Smooth muscle cell (in vitro differentiated cells): ENCODE measurements at regions not wholly inside any gene's neighbourhood (a gene's known extent, or its start where the extent isn't known, plus 50 kb on each side); places are given as distances from the start of the nearest gene placed in this dataset.

Experiments used
- DNase-seq: peaks from one replicate; lab custom pipeline; 2025; ENCODE audit not compliant: unreplicated experiment; lab: John Stamatoyannopoulos, UW
- H2AFZ ChIP-seq: fragments of 200-600 bp; sonication (generic); 2 replicates; pipeline ENCODE4 v1.6.0; 2016; ENCODE audit warnings: antibody characterized with exemption, low read depth, mild to moderate bottlenecking
- H3F3A ChIP-seq: fragments of 200-600 bp; sonication (generic); 2 replicates; pipeline ENCODE4 v1.6.0; 2017; ENCODE audit warnings: antibody characterized with exemption, low read depth
- H3K27ac ChIP-seq: fragments of 200-600 bp; sonication (generic); 2 replicates; pipeline ENCODE4 v1.5.1; 2016; ENCODE audit warnings: low read depth, mild to moderate bottlenecking
- H3K27me3 ChIP-seq: fragments of 200-600 bp; sonication (generic); 2 replicates; pipeline ENCODE4 v1.6.1; 2016; ENCODE audit warnings: low read depth, mild to moderate bottlenecking
- H3K36me3 ChIP-seq: fragments of 200-600 bp; sonication (generic); 2 replicates; pipeline ENCODE4 v1.5.1; 2016; ENCODE audit warnings: low read depth
- H3K4me1 ChIP-seq: fragments of 200-600 bp; sonication (generic); 2 replicates; pipeline ENCODE4 v1.5.1; 2016; ENCODE audit warnings: low read depth
- H3K4me2 ChIP-seq: fragments of 200-600 bp; sonication (generic); 2 replicates; pipeline ENCODE4 v1.6.0; 2016; ENCODE audit warnings: mild to moderate bottlenecking
- H3K4me3 ChIP-seq: fragments of 200-600 bp; sonication (generic); 2 replicates; pipeline ENCODE4 v1.5.1; 2016; ENCODE audit warnings: mild to moderate bottlenecking
- H3K79me2 ChIP-seq: fragments of 200-600 bp; sonication (generic); 2 replicates; pipeline ENCODE4 v1.6.0; 2016; ENCODE audit warnings: low read depth, mild to moderate bottlenecking
- H3K9ac ChIP-seq: fragments of 200-600 bp; sonication (generic); 2 replicates; pipeline ENCODE4 v1.6.0; 2016; ENCODE audit warnings: low read depth
- H3K9me3 ChIP-seq: fragments of 200-600 bp; sonication (generic); replicated peaks from 2 replicates; pipeline ENCODE4 v1.5.1; 2016; ENCODE audit warnings: low read depth
- H4K20me1 ChIP-seq: fragments of 200-600 bp; sonication (generic); 2 replicates; pipeline ENCODE4 v1.6.0; 2016; ENCODE audit warnings: low read depth
- CTCF ChIP-seq: fragments of 200-600 bp; sonication (generic); IDR thresholded peaks from 2 replicates; pipeline ENCODE4 v1.5.1; 2017; ENCODE audit warnings: borderline replicate concordance, mild to moderate bottlenecking, antibody characterized with exemption; ENCODE audit not compliant: insufficient read depth, poor library complexity, severe bottlenecking
- WGBS: methylation state at CpG from one replicate; pipeline ENCODE4 v1.1.7; 2016; ENCODE audit warnings: low lambda C conversion rate; 5-methylcytosine and 5-hydroxymethylcytosine counted together

GRCh38 chr6:76247527-76247926 lies 175.1 kb upstream of the IMPG1 start:
- H3K36me3 ChIP-seq, result no peaks in the 10 kb centered on the region
- H3K4me2 ChIP-seq, result no peak overlapping the region
- no peaks in the 10 kb centered on the region for H3K27me3 ChIP-seq
- no peak overlapping the region for H3K27ac ChIP-seq
- WGBS, result 16% methylated on average over 2 of the region's 2 CpGs
- H3K9ac ChIP-seq, result no peak overlapping the region
- no peak overlapping the region for H2AFZ ChIP-seq
- peaks cover 17% of the 10 kb centered on the region for H3K4me1 ChIP-seq
- DNase-seq, result no peak
- H3K9me3 ChIP-seq, result no peaks in the 10 kb centered on the region
- no peaks in the 10 kb centered on the region for H3F3A ChIP-seq
- H4K20me1 ChIP-seq, result no peaks in the 10 kb centered on the region
- no peaks in the 10 kb centered on the region for H3K79me2 ChIP-seq
- no peak overlapping the region for H3K4me3 ChIP-seq
- no peak for TF ChIP-seq CTCF

- Histone ChIP-seq H3K9me3 (no peaks in the 10 kb centered on the region), H3F3A (no peaks in the 10 kb centered on the region), H3K9ac (no peak overlapping the region), H2AFZ (no peak overlapping the region), H3K4me1 (no peaks in the 10 kb centered on the region), H3K4me3 (no peak overlapping the region), H3K4me2 (no peak overlapping the region), H4K20me1 (no peaks in the 10 kb centered on the region), H3K27me3 (no peaks in the 10 kb centered on the region), H3K79me2 (no peaks in the 10 kb centered on the region), H3K36me3 (no peaks in the 10 kb centered on the region), H3K27ac (no peak overlapping the region)
- DNase-seq, result no peak
- TF ChIP-seq CTCF, result no peak
These were observed 167.6 kb upstream of the IMPG1 start for GRCh38 chr6:76240092-76240491.

- Histone ChIP-seq H3K9me3 (no peaks in the 10 kb centered on the region), H3K4me3 (no peak overlapping the region), H3K9ac (no peak overlapping the region), H3K27me3 (no peaks in the 10 kb centered on the region), H3K4me1 (no peaks in the 10 kb centered on the region), H3K4me2 (no peak overlapping the region), H4K20me1 (no peaks in the 10 kb centered on the region), H2AFZ (no peak overlapping the region), H3F3A (no peaks in the 10 kb centered on the region), H3K79me2 (no peaks in the 10 kb centered on the region), H3K27ac (no peak overlapping the region), H3K36me3 (no peaks in the 10 kb centered on the region)
- TF ChIP-seq CTCF, result no peak
- DNase-seq, result no peak
- WGBS, result 81% methylated on average over 2 of the region's 2 CpGs
These were observed 158.2 kb upstream of the IMPG1 start for GRCh38 chr6:76230711-76231110.

GRCh38 chr6:76222189-76222588 lies 149.7 kb upstream of the IMPG1 start:
- no peak for TF ChIP-seq CTCF
- Histone ChIP-seq H3K27ac (no peak overlapping the region), H3K4me2 (no peak overlapping the region), H3K79me2 (no peaks in the 10 kb centered on the region), H3K36me3 (no peaks in the 10 kb centered on the region), H3K9me3 (no peaks in the 10 kb centered on the region), H3K4me3 (no peak overlapping the region), H3K4me1 (peaks cover 7% of the 10 kb centered on the region), H2AFZ (no peak overlapping the region), H3K9ac (no peak overlapping the region), H4K20me1 (no peaks in the 10 kb centered on the region), H3F3A (peaks cover 7% of the 10 kb centered on the region), H3K27me3 (no peaks in the 10 kb centered on the region)
- 94% methylated on average over 2 of the region's 2 CpGs for WGBS
- DNase-seq, result no peak
